NK-92 (cell line): ENCODE measurements at regions not wholly inside any gene's neighbourhood (a gene's known extent, or its start where the extent isn't known, plus 50 kb on each side); places are given as distances from the start of the nearest gene placed in this dataset.

Source experiments
- DNase-seq: peaks from one replicate; lab custom pipeline; 2025; ENCODE audit not compliant: unreplicated experiment; lab: John Stamatoyannopoulos, UW

DNA sequence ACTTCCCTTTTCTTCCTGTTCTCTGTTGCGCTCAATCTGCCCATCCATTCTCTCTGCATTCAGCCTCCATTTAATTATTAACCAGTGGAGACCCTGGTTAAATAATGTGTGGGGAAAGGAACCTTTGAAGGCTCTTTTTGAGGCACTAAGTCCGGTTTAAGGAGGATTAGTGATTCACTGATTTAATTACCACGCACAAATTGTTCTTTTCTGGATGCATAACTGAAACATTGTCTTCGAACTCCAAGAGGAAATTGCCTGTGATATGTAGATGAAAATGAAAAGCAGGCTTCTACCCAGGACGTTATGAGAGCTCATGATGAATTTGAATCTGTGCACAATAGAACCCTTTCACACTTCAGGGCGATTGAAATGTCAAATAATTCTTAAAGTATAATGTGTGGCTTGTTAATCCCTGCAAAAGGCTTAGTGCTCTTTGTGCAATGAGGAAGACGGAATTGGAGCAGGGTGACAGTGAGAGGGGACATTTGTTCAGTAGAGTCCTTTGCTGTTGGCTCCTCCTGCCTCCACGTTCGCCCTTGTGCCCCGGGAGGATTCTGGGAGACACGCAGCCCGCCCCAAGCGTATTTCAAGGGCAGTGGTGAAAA is 51.1 kb upstream of the ZNF236 start:
- no peak for DNase-seq

- no peak for DNase-seq
Observed at GRCh38 chr18:76767954-76768353, 54.4 kb upstream of the ZNF236 start.

GRCh38 chr18:76766429-76766828 is 55.9 kb upstream of the ZNF236 start:
- DNase-seq = no peak

GRCh38 chr18:76765649-76766048 is 56.7 kb upstream of the ZNF236 start:
- no peak for DNase-seq

DNA sequence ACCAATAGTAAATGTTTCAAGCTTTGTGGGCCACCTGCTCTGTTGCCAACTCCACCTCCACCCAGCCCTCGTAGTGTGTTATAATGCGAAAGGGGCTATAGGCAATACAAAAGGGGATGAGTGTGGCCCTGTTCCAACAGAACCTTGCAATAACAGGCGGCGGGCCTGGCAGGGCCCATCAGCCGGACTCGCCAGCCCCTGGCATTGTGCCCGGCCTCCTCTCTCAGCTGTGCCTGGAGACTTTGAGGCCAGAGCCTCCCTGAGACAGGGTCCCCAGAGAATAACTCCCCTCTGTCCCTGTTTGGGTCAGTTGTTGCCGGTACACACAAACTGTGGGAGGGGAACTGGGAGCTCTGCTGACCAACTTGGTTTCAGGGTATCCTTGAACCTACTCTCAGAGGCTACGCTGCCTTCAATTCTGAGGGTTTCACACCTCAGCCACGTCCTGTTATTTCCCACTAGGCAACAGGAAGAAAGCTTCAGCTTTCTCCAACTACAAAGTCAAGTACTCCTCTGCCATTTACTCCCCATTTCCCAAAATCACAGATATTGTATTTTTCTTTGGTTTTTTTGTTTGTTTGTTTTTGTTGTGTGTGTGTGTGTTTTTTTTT is 58.0 kb upstream of the ZNF236 start:
- DNase-seq = no peak

DNA sequence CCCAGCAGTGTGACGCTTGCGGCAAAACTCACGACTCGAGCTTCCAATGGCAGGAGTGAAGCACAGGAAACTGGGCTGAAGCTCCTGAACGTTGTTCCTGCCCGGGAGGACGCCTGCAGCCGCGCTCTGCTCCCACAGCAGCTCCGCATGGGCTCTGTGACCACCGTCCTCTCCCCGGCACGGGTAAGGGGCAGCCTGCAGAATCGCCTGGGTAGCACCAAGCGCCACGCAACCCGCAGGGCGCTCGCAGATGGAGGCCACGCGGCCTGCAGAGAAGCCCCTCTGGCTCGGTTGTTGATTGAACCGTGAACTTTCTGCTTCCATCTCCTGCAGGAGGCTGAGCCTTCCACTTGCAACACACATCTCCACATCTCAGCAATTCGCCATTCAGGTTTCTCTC is 63.3 kb upstream of the ZNF236 start:
- no peak for DNase-seq

- no peak for DNase-seq
Observed at GRCh38 chr18:76757925-76758324, 64.4 kb upstream of the ZNF236 start.

DNA sequence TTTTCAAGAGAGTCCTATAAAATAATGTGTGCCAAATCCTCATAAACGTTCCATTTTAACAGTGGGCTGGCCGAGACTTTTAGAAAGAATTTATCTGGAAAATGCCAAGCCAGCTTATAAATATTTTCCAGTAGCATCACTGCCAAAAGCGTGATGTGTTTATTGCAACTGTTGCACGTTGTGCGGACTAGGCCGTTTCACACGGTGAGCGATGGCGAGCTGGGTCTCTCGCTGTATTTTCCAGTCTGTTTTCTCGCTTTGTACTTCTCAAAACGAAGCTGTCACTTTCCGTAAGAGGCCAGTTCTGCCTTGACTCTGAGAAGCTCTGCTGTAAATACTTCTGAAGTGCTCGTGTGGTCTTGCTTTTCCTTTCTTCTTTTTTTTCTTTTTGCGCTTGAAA is 65.0 kb upstream of the ZNF236 start:
- DNase-seq = no peak

- no peak for DNase-seq
Observed at GRCh38 chr18:76756531-76757253, 65.7 kb upstream of the ZNF236 start.

DNA sequence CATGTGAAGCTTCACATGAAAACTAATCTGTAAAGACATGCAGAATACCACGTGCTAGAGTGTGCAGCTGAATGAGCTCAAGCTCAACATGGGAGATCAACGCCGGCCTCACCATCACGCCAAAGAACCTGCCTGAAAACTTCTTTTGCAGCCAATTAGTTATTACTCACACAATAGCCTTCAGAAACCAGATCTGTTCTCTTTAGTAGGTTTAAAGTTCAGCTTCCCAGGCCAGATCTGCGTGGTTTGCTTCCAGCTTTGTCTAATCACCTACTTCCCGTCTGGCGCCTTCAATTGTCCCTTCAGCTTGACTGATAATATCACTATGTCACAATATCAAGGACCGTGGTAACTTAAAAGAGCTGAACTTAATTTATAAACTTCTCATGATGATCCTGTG is 68.0 kb upstream of the ZNF236 start:
- DNase-seq = no peak

DNA sequence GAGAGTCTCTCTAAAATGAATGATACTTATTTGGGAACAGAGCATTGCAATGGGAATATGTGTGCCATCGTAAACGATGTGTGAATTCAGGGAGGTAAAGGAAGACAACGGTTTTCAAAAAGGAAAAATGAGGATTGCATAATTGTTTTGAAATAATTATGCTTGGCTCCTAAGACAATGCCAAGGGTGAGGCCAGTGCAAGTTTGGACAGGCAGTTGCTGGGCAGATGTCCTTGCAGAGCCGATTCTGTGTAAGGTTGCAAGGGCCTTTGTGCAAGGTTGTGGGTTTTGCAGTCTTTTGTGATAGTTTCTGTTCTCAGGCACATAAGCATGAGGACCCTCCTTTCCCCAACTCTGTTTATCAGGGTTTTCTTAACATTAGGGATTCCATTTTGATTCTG is 70.0 kb upstream of the ZNF236 start:
- DNase-seq = no peak

DNA sequence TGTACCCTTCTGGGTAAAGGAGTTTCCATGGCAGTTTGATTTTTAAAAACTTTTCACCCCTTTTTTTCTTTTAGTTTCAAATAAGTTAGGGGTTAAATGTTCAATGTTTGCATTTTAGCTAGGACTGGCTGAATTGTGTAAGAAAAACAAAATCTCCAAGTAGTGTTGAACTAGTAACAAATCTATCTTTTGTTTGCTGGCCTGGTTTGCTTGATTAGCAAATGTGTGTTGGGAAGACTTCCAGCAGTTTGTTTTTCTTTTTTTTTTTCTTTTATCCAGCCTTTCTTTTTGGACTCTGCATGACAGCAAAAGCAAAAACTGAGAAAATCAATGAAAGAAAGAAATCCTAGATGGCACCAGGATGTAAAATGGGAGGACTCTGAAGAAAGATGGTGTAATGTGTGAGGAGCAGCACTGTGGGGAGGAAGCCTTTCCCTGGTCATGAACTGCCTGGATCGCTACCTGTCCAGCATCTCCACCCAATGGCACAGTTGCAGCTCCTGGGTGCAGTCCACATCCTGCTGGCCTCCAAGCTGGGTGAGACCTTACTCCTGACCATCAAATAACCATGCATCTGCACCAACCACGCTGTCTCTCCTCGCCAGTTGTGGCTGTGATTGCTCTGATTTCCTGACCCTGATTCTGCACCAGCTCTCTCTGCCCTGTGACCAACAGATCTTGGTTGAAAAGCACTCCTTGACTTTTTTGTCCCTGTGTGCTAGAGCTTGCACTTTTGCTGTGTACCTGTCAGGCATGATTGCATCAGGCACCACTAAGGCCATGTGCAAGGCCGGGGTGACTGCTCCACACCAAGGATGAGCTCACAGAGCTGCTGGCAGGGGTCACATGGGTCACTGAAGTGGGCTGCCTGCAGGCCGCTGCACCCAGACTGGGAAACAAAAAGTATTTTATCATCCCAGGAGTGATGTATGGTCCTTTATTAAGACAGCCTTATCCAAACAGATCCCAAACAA is 71.2 kb upstream of the ZNF236 start:
- no peak for DNase-seq

GRCh38 chr18:76750269-76750668 is 72.1 kb upstream of the ZNF236 start:
- DNase-seq = no peak

- no peak for DNase-seq
Observed at GRCh38 chr18:76747676-76748075, 74.7 kb upstream of the ZNF236 start.

DNA sequence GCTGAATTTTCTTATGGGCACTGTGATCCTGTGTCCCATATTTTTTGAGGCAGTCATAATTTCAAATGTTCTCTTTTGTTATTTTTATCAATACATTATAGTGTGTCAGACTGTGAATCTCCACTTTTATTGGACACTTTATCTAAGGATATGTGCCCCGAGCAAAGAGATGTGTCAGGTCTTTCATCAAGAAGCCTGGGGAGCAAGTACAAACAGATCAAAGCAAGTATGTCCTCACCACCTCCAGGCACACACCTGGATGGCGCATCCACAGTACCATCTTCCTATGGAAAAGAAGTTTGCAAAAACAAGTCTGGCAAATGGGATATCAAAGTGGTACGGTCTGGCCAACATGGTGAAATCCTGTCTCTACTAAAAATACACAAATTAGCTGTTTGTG is 81.0 kb upstream of the ZNF236 start:
- DNase-seq = no peak

- DNase-seq = no peak
Observed at GRCh38 chr18:76736309-76736708, 86.0 kb upstream of the ZNF236 start.

- no peak for DNase-seq
Observed at GRCh38 chr18:76730901-76731300, 91.5 kb upstream of the ZNF236 start.

DNA sequence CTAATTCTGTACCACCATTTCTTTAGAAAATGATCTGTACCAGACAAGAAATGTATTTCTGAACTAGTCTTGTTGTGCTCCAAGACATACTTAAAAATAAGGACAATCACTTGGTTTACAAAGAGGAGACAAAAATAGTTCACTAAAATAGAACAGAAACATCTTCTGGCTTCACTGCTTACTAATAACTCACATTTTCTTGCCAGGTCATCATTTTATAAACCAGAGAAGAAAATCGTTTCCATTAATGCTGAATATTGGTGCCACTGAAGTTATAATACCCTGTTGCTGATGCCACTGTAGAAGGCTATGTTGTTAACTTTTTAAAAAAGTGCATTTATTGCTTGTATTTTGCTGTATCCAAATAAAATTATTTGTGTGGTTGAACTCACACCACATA is 94.8 kb upstream of the ZNF236 start:
- DNase-seq = no peak

DNA sequence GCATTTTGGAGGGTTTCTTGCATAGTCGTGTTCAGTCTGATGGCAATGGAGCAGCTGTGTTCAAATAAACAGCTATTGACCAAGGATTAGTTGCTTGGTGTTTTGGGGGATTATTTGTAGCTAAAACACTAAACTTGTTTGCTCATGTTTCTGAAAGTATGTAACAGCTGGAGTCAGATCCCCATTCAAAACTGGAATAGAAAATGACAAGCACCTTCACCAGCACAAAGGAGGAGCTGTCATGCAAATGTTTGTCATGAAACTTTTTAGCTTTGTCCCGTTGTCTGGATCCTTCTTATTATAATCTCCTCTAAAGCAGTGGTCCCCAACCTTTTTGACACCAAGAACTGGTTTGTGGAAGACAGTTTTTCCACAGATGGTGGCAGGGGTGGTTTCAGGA is 96.9 kb upstream of the ZNF236 start:
- no peak for DNase-seq

DNA sequence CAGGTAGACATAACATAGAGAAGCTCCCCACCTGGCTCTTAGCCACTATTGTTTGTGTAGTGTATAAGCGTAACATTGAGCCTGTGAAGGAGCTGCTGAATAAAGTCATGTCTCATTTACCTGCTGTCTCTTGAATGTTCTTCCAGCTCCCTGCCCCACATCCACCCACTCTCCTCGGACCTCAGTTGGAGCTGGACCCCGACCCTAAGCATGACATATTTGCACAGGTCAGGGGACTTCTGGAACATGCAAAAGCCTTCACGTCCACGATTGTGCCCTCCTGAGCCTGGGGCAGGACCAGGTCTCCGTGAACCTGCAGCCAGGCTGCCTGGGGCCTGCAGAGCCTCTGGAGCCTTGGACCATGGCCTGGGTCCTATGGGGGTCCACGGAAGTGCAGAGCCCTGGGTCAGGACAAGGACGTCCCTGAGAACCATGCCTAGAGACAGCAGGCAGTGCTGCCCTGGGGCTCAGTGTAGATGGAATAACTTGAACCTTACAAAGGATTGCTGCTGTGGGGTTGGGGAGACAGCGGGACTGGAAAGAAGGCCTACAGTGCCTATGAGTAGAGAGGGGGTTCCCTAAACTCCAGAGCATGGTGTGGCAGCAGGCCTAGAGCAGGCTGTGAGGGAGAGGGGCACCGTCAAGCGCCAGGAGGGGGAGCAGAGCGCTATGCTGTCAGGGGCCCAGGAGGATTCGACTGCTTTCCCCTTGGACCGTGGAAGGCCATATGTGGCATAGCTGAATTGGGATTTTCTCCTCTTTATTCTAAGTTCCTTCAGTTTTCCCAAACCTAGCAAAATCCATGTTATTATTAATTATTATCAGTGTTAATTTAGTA is 99.9 kb upstream of the ZNF236 start:
- DNase-seq = no peak
